ENCODE measurements at regions not wholly inside any gene's neighbourhood (a gene's known extent, or its start where the extent isn't known, plus 50 kb on each side); places are given as distances from the start of the nearest gene placed in this dataset.
"Not testable (repeated sequence)": the region's sequence is repeated elsewhere in the genome, so short reads cannot be mapped to it uniquely, and the experiment has no call there.

DNA sequence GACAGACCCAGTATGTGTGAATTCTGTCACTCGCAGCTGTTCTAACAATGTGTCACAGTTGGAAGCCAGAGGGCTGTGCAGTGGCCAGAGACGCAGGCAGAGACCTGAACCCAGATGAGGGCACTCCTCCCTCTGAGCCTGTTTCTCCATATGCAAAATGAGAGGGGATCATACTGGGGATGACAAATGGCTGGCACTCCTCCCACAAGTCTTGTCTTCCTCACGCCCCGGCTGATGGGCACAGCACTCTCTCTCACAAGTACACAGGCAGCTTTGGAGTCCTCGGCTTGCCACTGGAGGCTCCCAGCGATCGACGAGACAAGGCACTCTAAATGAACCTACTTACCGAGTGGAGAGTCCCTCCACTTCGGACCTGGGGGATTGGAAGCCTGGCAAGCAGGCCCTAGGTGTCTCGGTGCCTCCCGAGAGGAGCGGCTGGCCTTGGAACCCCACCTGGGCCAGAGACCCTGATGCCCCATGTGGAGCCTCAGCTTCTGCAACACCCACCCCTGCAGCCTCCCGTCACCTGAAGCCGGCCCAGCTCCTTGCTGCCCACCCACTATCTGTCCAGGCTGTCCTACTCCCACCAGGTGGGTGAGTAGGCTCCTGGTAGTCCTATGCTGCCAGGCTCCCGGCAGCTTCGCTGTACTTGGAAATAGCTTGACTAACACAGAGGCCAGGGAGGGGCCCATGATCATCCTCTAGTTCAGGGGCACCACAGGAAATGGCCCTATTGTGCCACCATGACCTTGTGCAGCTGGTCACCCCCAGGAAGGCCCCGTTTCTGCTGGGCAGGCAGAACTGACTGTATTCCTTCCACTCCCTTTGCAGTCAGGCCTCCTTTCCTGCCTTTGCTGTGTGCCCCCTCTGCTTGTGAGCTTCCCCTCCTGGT lies 65.0 kb upstream of the IQSEC1 start (continued):
- TF ChIP-seq, protein P1, sequence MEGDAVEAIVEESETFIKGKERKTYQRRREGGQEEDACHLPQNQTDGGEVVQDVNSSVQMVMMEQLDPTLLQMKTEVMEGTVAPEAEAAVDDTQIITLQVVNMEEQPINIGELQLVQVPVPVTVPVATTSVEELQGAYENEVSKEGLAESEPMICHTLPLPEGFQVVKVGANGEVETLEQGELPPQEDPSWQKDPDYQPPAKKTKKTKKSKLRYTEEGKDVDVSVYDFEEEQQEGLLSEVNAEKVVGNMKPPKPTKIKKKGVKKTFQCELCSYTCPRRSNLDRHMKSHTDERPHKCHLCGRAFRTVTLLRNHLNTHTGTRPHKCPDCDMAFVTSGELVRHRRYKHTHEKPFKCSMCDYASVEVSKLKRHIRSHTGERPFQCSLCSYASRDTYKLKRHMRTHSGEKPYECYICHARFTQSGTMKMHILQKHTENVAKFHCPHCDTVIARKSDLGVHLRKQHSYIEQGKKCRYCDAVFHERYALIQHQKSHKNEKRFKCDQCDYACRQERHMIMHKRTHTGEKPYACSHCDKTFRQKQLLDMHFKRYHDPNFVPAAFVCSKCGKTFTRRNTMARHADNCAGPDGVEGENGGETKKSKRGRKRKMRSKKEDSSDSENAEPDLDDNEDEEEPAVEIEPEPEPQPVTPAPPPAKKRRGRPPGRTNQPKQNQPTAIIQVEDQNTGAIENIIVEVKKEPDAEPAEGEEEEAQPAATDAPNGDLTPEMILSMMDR (conservative IDR thresholded peaks at IDR 0.05; ENCODE audit: low read depth in 2 of 2) = no peak
- TF ChIP-seq ZNF331 (CRISPR knock-in tag; IDR thresholded peaks at IDR 0.05; ENCODE audit: low read depth) (no peak), JUNB (IDR thresholded peaks at IDR 0.05; ENCODE audit: unreplicated experiment) (no peak), EZH2phosphoT487 (IDR thresholded peaks at IDR 0.05; ENCODE audit: unreplicated experiment) (no peak), CREB1 (CRISPR knock-in tag; IDR thresholded peaks at IDR 0.05; ENCODE audit: low read depth) (no peak), EZH2 (IDR thresholded peaks at IDR 0.05; ENCODE audit: low read depth, unreplicated experiment) (no peak)

GRCh38 chr3:13136848-13137247 lies 63.6 kb upstream of the IQSEC1 start:
- peaks cover 16% of the 10 kb centered on the region for H3K4me1 Mint-ChIP-seq
- not testable (repeated sequence) for ATAC-seq; H3F3A ChIP-seq (replicated peaks; ENCODE audit: low read depth); H4K20me1 ChIP-seq (replicated peaks; ENCODE audit: insufficient read depth); H3K27me3 ChIP-seq (ENCODE audit: insufficient read depth); H2AFZ ChIP-seq; H3K4me2 ChIP-seq; H3K79me2 ChIP-seq (replicated peaks; ENCODE audit: insufficient read depth); H3K4me3 Mint-ChIP-seq; H3K27ac ChIP-seq (ENCODE audit: low read depth); DNase-seq (ENCODE audit: low spot score); H3K4me3 ChIP-seq; H3K9me2 ChIP-seq (ENCODE audit: insufficient read depth); H3K27ac Mint-ChIP-seq; H3K4me1 ChIP-seq (ENCODE audit: insufficient read depth); H3K36me3 ChIP-seq (ENCODE audit: insufficient read depth); H3K9me3 Mint-ChIP-seq; H3K36me3 Mint-ChIP-seq (ENCODE audit: low read depth); H3K27me3 Mint-ChIP-seq (ENCODE audit: insufficient read depth, low read depth, poor library complexity)

- peaks cover 8% of the 10 kb centered on the region for H3K27me3 Mint-ChIP-seq (ENCODE audit: insufficient read depth, low read depth, poor library complexity)
- no peak overlapping the region for H3K4me3 Mint-ChIP-seq
- 0 out of 2 replicates have a peak, but pooled peaks cover 3% of the 10 kb centered on the region for H4K20me1 ChIP-seq (replicated peaks; ENCODE audit: insufficient read depth)
- no peaks in the 10 kb centered on the region for H3F3A ChIP-seq (replicated peaks; ENCODE audit: low read depth)
- no peak overlapping the region for H3K4me3 ChIP-seq
- H3K36me3 ChIP-seq (ENCODE audit: insufficient read depth) = no peaks in the 10 kb centered on the region
- peaks cover 16% of the 10 kb centered on the region for H3K4me1 Mint-ChIP-seq
- no peaks in the 10 kb centered on the region for H3K9me3 Mint-ChIP-seq
- H2AFZ ChIP-seq = no peak overlapping the region
- no peak for ATAC-seq
- no peaks in the 10 kb centered on the region for H3K79me2 ChIP-seq (replicated peaks; ENCODE audit: insufficient read depth)
- H3K27ac ChIP-seq (ENCODE audit: low read depth) = no peak overlapping the region
- H3K4me2 ChIP-seq = no peak overlapping the region
- H3K4me1 ChIP-seq (ENCODE audit: insufficient read depth) = no peaks in the 10 kb centered on the region
- no peak for DNase-seq (ENCODE audit: low spot score)
- no peaks in the 10 kb centered on the region for H3K9me2 ChIP-seq (ENCODE audit: insufficient read depth)
- H3K27me3 ChIP-seq (ENCODE audit: insufficient read depth) = no peaks in the 10 kb centered on the region
- H3K36me3 Mint-ChIP-seq (ENCODE audit: low read depth) = no peaks in the 10 kb centered on the region
- no peak overlapping the region for H3K27ac Mint-ChIP-seq
- TF ChIP-seq, protein P2, sequence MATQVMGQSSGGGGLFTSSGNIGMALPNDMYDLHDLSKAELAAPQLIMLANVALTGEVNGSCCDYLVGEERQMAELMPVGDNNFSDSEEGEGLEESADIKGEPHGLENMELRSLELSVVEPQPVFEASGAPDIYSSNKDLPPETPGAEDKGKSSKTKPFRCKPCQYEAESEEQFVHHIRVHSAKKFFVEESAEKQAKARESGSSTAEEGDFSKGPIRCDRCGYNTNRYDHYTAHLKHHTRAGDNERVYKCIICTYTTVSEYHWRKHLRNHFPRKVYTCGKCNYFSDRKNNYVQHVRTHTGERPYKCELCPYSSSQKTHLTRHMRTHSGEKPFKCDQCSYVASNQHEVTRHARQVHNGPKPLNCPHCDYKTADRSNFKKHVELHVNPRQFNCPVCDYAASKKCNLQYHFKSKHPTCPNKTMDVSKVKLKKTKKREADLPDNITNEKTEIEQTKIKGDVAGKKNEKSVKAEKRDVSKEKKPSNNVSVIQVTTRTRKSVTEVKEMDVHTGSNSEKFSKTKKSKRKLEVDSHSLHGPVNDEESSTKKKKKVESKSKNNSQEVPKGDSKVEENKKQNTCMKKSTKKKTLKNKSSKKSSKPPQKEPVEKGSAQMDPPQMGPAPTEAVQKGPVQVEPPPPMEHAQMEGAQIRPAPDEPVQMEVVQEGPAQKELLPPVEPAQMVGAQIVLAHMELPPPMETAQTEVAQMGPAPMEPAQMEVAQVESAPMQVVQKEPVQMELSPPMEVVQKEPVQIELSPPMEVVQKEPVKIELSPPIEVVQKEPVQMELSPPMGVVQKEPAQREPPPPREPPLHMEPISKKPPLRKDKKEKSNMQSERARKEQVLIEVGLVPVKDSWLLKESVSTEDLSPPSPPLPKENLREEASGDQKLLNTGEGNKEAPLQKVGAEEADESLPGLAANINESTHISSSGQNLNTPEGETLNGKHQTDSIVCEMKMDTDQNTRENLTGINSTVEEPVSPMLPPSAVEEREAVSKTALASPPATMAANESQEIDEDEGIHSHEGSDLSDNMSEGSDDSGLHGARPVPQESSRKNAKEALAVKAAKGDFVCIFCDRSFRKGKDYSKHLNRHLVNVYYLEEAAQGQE (IDR thresholded peaks at IDR 0.05; ENCODE audit: unreplicated experiment) = no peak
- TF ChIP-seq EZH2phosphoT487 (IDR thresholded peaks at IDR 0.05; ENCODE audit: unreplicated experiment) (no peak), JUNB (IDR thresholded peaks at IDR 0.05; ENCODE audit: unreplicated experiment) (no peak), NANOG (IDR thresholded peaks at IDR 0.05; ENCODE audit: borderline replicate concordance) (no peak), ZNF114 (CRISPR knock-in tag; IDR thresholded peaks at IDR 0.05) (no peak), CREB1 (CRISPR knock-in tag; IDR thresholded peaks at IDR 0.05; ENCODE audit: low read depth) (no peak), STAT1 (IDR thresholded peaks at IDR 0.05; ENCODE audit: unreplicated experiment) (no peak), EZH2 (IDR thresholded peaks at IDR 0.05; ENCODE audit: low read depth, unreplicated experiment) (no peak), POLR2AphosphoS5 (IDR thresholded peaks at IDR 0.05; ENCODE audit: low read depth) (no peak), ZNF331 (CRISPR knock-in tag; IDR thresholded peaks at IDR 0.05; ENCODE audit: low read depth) (no peak)
- TF ChIP-seq, protein P1 (conservative IDR thresholded peaks at IDR 0.05; ENCODE audit: low read depth in 2 of 2) = no peak
- TF ChIP-seq, protein P3, sequence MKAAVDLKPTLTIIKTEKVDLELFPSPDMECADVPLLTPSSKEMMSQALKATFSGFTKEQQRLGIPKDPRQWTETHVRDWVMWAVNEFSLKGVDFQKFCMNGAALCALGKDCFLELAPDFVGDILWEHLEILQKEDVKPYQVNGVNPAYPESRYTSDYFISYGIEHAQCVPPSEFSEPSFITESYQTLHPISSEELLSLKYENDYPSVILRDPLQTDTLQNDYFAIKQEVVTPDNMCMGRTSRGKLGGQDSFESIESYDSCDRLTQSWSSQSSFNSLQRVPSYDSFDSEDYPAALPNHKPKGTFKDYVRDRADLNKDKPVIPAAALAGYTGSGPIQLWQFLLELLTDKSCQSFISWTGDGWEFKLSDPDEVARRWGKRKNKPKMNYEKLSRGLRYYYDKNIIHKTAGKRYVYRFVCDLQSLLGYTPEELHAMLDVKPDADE (IDR thresholded peaks at IDR 0.05) = no peak
Observed at GRCh38 chr3:13136426-13136825, 63.2 kb upstream of the IQSEC1 start.
